Gastroesophageal sphincter (tissue), 4 donors: ENCODE measurements at regions not wholly inside any gene's neighbourhood (a gene's known extent, or its start where the extent isn't known, plus 50 kb on each side); places are given as distances from the start of the nearest gene placed in this dataset.

ENCODE experiments used
- ATAC-seq: fragments of 150-250 bp; one replicate; pipeline ENCODE4 v1.9.1; 2016; ENCODE audit warnings: mild to moderate bottlenecking, moderate library complexity
- H3K27ac ChIP-seq, 4 donors: fragments of 200-600 bp; sonication (generic) in 3 of 4; 1 replicate in 3 of 4; 2 replicates in 1 of 4; pipeline ENCODE4 v1.5.1; 2016 to 2019
- H3K27me3 ChIP-seq: fragments of 200-600 bp; sonication (generic); one replicate; pipeline ENCODE4 v1.5.1; 2019
- H3K36me3 ChIP-seq, 2 donors: fragments of 200-600 bp; sonication (generic); one replicate each; pipeline ENCODE4 v1.5.1; 2019; ENCODE audit warnings: control low read depth in 1 of 2
- H3K4me1 ChIP-seq, 3 donors: fragments of 200-600 bp; sonication (generic); 1 replicate in 2 of 3; 2 replicates in 1 of 3; pipeline ENCODE4 v1.5.1; 2016 to 2019; ENCODE audit warnings: control low read depth in 2 of 3
- H3K4me3 ChIP-seq, 2 donors: fragments of 200-600 bp; sonication (generic); one replicate each; pipeline ENCODE4 v1.5.1; 2019; ENCODE audit warnings: mild to moderate bottlenecking in 1 of 2, moderate library complexity in 1 of 2
- H3K9me3 ChIP-seq, 3 donors: fragments of 200-600 bp; sonication (generic); one replicate each; pipeline ENCODE4 v1.5.1; 2017 to 2019; ENCODE audit warnings: control low read depth in 2 of 3
- CTCF ChIP-seq, 4 experiments: fragments of 200-600 bp in 2 of 4; fragments of 450-650 bp in 2 of 4; sonication (generic) in 1 of 4; IDR thresholded peaks; one replicate each; pipeline ENCODE4 v1.5.1; 2017 to 2019; ENCODE audit warnings: antibody characterized with exemption in 4 of 4, mild to moderate bottlenecking in 2 of 4, moderate library complexity in 2 of 4
- EP300 ChIP-seq: sonication (generic); formaldehyde crosslinking; IDR thresholded peaks from one replicate; pipeline ENCODE4 v1.6.1; 2017; ENCODE audit warnings: antibody characterized with exemption, mild to moderate bottlenecking
- POLR2A ChIP-seq, 2 donors: fragments of 450-650 bp; IDR thresholded peaks; one replicate each; pipeline ENCODE4 v1.6.1; 2017; ENCODE audit warnings: antibody characterized with exemption in 2 of 2, mild to moderate bottlenecking in 2 of 2, moderate library complexity in 1 of 2
- POLR2AphosphoS5 ChIP-seq: sonication (generic); formaldehyde crosslinking; IDR thresholded peaks from one replicate; pipeline ENCODE4 v1.6.1; 2017; ENCODE audit warnings: antibody characterized with exemption
- WGBS, 2 donors: methylation state at CpG; one replicate each; pipeline ENCODE4 v1.1.5; 2018; ENCODE audit warnings: low coverage in 1 of 2; 5-methylcytosine and 5-hydroxymethylcytosine counted together

DNA sequence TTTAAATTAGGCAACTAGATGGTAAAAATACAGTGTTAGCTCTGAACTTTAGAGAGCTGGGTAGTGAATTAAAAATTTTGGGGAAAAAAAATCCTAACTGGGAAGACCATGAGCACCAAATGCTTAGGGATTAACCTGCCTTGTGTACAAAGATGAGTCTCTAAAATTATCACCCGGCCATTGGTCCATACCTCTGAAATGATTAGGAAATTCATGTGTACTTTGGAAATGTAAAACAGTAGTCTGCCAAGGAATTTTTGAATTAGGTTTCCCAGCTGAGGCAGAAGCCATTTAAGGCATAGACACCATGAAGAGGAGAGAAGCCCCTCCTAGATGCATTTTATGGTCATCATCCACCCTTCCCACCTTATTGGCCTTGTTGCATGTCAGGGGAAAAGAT, 670.5 kb upstream of the SALL1 start:
- 67 to 87% methylated on average over 1 of the region's 1 CpG for WGBS, 2 donors
- no peak for TF ChIP-seq POLR2A (IDR thresholded peaks at IDR 0.05)
- Histone ChIP-seq H3K27ac (no peak overlapping the region), H3K4me3 (no peak overlapping the region), H3K36me3 (no peaks in the 10 kb centered on the region), H3K4me1 (no peaks in the 10 kb centered on the region), H3K27me3 (no peaks in the 10 kb centered on the region), H3K9me3 (no peaks in the 10 kb centered on the region)
- ATAC-seq = no peak

- H3K9me3 ChIP-seq = no peaks in the 10 kb centered on the region
- H3K27me3 ChIP-seq = no peaks in the 10 kb centered on the region
- H3K27ac ChIP-seq = no peak overlapping the region
- H3K36me3 ChIP-seq = no peaks in the 10 kb centered on the region
- WGBS, 2 donors = 49% methylated on average over 4 of the region's 4 CpGs
- no peak overlapping the region for H3K4me3 ChIP-seq
- H3K4me1 ChIP-seq = no peaks in the 10 kb centered on the region
- TF ChIP-seq POLR2AphosphoS5 = no peak
- TF ChIP-seq CTCF (IDR thresholded peaks at IDR 0.05) = no peak
- no peak for TF ChIP-seq POLR2A (IDR thresholded peaks at IDR 0.05)
- TF ChIP-seq EP300 = no peak
- no peak for ATAC-seq
Observed at GRCh38 chr16:51820176-51820575, 669.1 kb upstream of the SALL1 start.

GRCh38 chr16:51818342-51818944, 667.4 kb upstream of the SALL1 start:
- ATAC-seq = no peak
- no peaks in the 10 kb centered on the region for H3K27me3 ChIP-seq
- no peak overlapping the region for H3K27ac ChIP-seq
- no peaks in the 10 kb centered on the region for H3K4me1 ChIP-seq
- no peaks in the 10 kb centered on the region for H3K36me3 ChIP-seq
- no peak overlapping the region for H3K4me3 ChIP-seq
- peaks cover 0 to 5% (median 0%) of the 10 kb centered on the region in 3 donors for H3K9me3 ChIP-seq
- TF ChIP-seq POLR2AphosphoS5 = no peak
- peak in 1 of 4 experiments; percentile 25 for TF ChIP-seq CTCF (IDR thresholded peaks at IDR 0.05)
- TF ChIP-seq EP300 = no peak
- no peak for TF ChIP-seq POLR2A (IDR thresholded peaks at IDR 0.05)
- 28 to 34% methylated on average over 4 of the region's 4 CpGs for WGBS, 2 donors

DNA sequence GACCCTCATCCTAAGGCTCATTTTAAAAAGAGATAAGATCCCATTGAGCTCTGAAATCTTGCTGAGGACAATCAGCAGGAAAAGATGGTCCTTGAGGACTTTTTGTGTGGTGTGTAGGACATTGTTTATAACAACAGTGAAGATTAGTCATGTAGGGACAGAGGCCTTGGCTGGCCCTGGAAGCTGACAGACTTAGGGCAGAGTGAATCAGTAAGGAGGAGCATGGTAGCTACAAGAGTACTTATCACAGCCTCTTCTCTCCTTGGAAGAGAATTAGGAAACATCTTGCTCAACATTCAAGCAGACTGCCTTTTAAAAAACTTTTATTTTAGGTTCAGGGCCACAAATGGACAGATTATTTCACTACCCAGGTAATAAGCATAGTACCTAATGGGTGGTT, 665.9 kb upstream of the SALL1 start:
- no peak overlapping the region for H3K27ac ChIP-seq
- no peaks in the 10 kb centered on the region for H3K4me1 ChIP-seq
- no peaks in the 10 kb centered on the region for H3K36me3 ChIP-seq
- peaks cover 0 to 6% (median 0%) of the 10 kb centered on the region in 3 donors for H3K9me3 ChIP-seq
- H3K4me3 ChIP-seq = no peak overlapping the region
- ATAC-seq = no peak
- TF ChIP-seq EP300 = no peak
- no peak for TF ChIP-seq POLR2AphosphoS5
- no peak for TF ChIP-seq CTCF (IDR thresholded peaks at IDR 0.05)
- no peak for TF ChIP-seq POLR2A (IDR thresholded peaks at IDR 0.05)
- H3K27me3 ChIP-seq = no peaks in the 10 kb centered on the region

GRCh38 chr16:51815523-51815922, 664.5 kb upstream of the SALL1 start:
- Histone ChIP-seq H3K4me3 (no peak overlapping the region), H3K9me3 (peaks cover 0 to 6% (median 0%) of the 10 kb centered on the region in 3 donors), H3K27me3 (no peaks in the 10 kb centered on the region), H3K36me3 (no peaks in the 10 kb centered on the region), H3K4me1 (no peaks in the 10 kb centered on the region), H3K27ac (no peak overlapping the region)
- no peak for TF ChIP-seq POLR2AphosphoS5
- no peak for TF ChIP-seq EP300
- TF ChIP-seq CTCF (IDR thresholded peaks at IDR 0.05) = no peak
- TF ChIP-seq POLR2A (IDR thresholded peaks at IDR 0.05) = no peak
- WGBS, 2 donors = 42 to 60% methylated on average over 3 of the region's 3 CpGs
- no peak for ATAC-seq
